CD4-positive, alpha-beta T cell treated with Interleukin-12 subunit alpha and Interleukin-12 subunit beta, for 1 hour (primary cell): ENCODE measurements at regions not wholly inside any gene's neighbourhood (a gene's known extent, or its start where the extent isn't known, plus 50 kb on each side); places are given as distances from the start of the nearest gene placed in this dataset.
A peak's percentile ranks its signal among the peaks of the same experiment; 100 is the strongest.

ENCODE experiments used
- DNase-seq: peaks from one replicate; pipeline ENCODE4 v3.0.0-alpha.2; 2020

DNA sequence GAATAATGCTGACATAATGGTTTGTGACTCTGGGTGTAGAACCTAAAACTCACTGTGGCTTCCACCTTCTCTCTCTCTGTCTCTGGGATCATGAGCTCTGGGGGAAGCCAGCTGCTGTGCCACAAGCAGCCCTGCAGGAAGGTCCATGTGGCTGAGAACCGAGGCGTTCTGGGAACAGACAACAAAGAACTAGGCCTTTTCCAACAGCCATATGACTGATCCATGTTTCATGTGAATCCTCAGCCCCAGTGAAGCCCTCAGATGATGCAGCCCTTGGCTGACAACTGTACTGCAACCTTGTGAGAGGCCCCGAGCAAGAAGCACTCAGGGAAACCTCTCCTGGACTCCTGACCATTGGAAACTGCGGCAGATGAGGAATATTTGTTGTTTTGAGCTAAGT, 56.6 kb downstream of the HLA-G start:
- DNase-seq, result no peak

DNA sequence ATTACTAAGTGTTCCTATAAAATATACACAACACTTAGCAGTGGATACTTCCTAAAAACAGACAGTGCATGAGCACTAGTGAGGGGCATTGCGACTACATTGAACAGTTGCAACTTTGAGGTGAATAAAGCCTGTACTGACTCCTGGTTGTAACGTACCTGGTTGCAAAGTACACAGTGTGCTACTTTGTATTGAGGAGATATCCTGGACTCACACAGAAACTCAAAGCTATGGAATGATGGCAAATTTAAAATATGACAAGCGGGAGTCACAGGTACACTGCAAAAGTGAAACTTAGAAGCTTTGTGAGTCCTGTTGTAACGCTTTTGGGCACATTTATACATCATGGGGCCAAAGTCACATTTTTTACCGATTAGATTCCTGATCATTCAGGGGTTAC, 55.6 kb upstream of the HLA-A start:
- no peak for DNase-seq

DNA sequence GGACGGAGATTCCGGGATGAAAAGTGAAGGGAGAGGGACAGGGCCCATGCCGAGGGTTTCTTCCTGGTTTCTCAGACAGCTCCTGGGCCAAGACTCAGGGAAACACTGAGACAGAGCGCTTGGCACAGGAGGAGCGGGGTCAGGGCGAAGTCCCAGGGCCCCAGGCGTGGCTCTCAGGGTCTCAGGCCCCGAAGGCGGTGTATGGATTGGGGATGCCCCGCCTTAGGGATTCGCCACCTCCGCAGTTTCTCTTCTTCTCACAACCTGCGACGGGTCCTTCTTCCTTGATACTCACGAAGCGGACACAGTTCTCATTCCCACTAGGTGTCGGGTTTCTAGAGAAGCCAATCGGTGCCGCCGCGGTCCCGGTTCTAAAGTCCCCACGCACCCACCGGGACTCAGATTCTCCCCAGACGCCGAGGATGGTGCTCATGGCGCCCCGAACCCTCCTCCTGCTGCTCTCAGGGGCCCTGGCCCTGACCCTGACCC, 55.0 kb upstream of the HLA-A start:
- DNase-seq, result peak; percentile 72

DNA sequence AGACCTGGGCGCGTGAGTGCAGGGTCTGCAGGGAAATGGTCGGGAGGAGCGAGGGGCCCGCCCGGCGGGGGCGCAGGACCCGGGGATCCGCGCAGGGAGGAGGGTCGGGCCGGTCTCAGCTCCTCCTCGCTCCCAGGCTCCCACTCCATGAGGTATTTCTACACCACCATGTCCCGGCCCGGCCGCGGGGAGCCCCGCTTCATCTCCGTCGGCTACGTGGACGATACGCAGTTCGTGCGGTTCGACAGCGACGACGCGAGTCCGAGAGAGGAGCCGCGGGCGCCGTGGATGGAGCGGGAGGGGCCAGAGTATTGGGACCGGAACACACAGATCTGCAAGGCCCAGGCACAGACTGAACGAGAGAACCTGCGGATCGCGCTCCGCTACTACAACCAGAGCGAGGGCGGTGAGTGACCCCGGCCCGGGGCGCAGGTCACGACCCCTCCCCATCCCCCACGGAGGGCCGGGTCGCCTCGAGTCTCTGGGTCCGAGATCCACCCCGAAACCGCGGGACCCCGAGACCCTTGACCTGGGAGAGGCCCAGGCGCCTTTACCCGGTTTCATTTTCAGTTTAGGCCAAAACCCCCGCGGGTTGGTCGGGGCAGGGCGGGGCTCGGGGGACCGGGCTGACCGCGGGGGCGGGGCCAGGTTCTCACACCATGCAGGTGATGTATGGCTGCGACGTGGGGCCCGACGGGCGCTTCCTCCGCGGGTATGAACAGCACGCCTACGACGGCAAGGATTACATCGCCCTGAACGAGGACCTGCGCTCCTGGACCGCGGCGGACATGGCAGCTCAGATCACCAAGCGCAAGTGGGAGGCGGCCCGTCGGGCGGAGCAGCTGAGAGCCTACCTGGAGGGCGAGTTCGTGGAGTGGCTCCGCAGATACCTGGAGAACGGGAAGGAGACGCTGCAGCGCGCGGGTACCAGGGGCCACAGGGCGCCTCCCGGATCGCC, 54.2 kb upstream of the HLA-A start:
- peak; percentile 94 for DNase-seq
